Spleen (tissue), 11 donors: ENCODE measurements at regions not wholly inside any gene's neighbourhood (a gene's known extent, or its start where the extent isn't known, plus 50 kb on each side); places are given as distances from the start of the nearest gene placed in this dataset.

Source experiments
- DNase-seq: peaks from one replicate; pipeline ENCODE4 v3.0.0-alpha.2; 2020
- H3K27ac ChIP-seq, 8 donors: fragments of 200-600 bp; sonication (generic) in 7 of 8; 1 replicate in 4 of 8; 2 replicates in 4 of 8; pipeline versions ENCODE4 v1.5.0 to v1.8.0; 2016 to 2021; ENCODE audit warnings: inconsistent platforms in 4 of 8, mild to moderate bottlenecking in 4 of 8, moderate library complexity in 1 of 8
- H3K27me3 ChIP-seq, 7 donors: fragments of 200-600 bp; sonication (generic) in 6 of 7; replicated peaks in 1 of 7; 1 replicate in 4 of 7; 2 replicates in 3 of 7; pipeline versions ENCODE4 v1.5.0 to v1.8.0; 2016 to 2021; ENCODE audit warnings: inconsistent platforms in 3 of 7, mild to moderate bottlenecking in 1 of 7
- H3K36me3 ChIP-seq, 6 donors: fragments of 200-600 bp; sonication (generic) in 5 of 6; 1 replicate in 4 of 6; 2 replicates in 2 of 6; pipeline versions ENCODE4 v1.5.0 to v1.8.0; 2016 to 2021; ENCODE audit warnings: inconsistent platforms in 2 of 6
- H3K4me1 ChIP-seq, 6 donors: fragments of 200-600 bp; sonication (generic) in 5 of 6; 1 replicate in 3 of 6; 2 replicates in 3 of 6; pipeline versions ENCODE4 v1.5.0 to v1.8.0; 2016 to 2021; ENCODE audit warnings: inconsistent platforms in 3 of 6
- H3K4me3 ChIP-seq, 8 donors: fragments of 200-600 bp; sonication (generic) in 7 of 8; 1 replicate in 4 of 8; 2 replicates in 4 of 8; pipeline versions ENCODE4 v1.5.0 to v1.8.0; 2016 to 2021; ENCODE audit warnings: inconsistent platforms in 4 of 8, mild to moderate bottlenecking in 4 of 8, moderate library complexity in 2 of 8
- H3K9me3 ChIP-seq, 8 donors: fragments of 200-600 bp; sonication (generic) in 7 of 8; 1 replicate in 4 of 8; 2 replicates in 4 of 8; pipeline versions ENCODE4 v1.5.0 to v1.8.0; 2016 to 2021; ENCODE audit warnings: inconsistent platforms in 4 of 8
- CTCF ChIP-seq, 11 experiments: fragments of 200-600 bp in 7 of 11; fragments of 450-650 bp in 4 of 11; sonication (generic) in 4 of 11; IDR thresholded peaks in 8 of 11; conservative IDR thresholded peaks in 3 of 11; 1 replicate in 7 of 11; 2 replicates in 4 of 11; pipeline versions ENCODE4 v1.4.0 to v1.8.0; 2016 to 2021; ENCODE audit warnings: antibody characterized with exemption in 11 of 11, inconsistent platforms in 4 of 11, mild to moderate bottlenecking in 1 of 11
- POLR2A ChIP-seq, 3 donors: fragments of 450-650 bp; IDR thresholded peaks; one replicate each; pipeline ENCODE4 v1.5.1; 2017; ENCODE audit warnings: antibody characterized with exemption in 3 of 3, mild to moderate bottlenecking in 1 of 3
- POLR2AphosphoS5 ChIP-seq, 3 donors: sonication (generic); formaldehyde crosslinking; IDR thresholded peaks; one replicate each; pipeline ENCODE4 v1.5.1; 2017; ENCODE audit warnings: antibody characterized with exemption in 3 of 3
- WGBS, 5 donors: extraction: QIAGEN DNeasy Blood & Tissue Kit in 3 of 5; methylation state at CpG; one replicate each; pipeline versions ENCODE4 v1.1.5 to v1.1.7; 2013 to 2018; 5-methylcytosine and 5-hydroxymethylcytosine counted together
- intact Hi-C: fragments of 100-400 bp; cut with DNase I; formaldehyde crosslinking; loops from one replicate; pipeline ENCODE4 v1.15.0; 2023; ENCODE audit warnings: low total_unique reads
- donor health status: healthy with polysubstance abuse.
- donor health status: DM: no; HTN: no; CAD: no; lungs with moderate emphysema.
- donor health status: DM: no; HTN: no; CAD: no.
- donor health status: Bipolar disorder and iron deficiency.
- donor health status: healthy.
- donor health status: DM: no; HTN: no; CAD: no.
- donor health status: DM: yes; HTN: yes; CAD: no.

GRCh38 chr2:223114917-223115316 lies 62.9 kb downstream of the KCNE4 start:
- H3K4me3 ChIP-seq = no peak overlapping the region
- H3K4me1 ChIP-seq = no peaks in the 10 kb centered on the region
- H3K36me3 ChIP-seq = no peaks in the 10 kb centered on the region
- WGBS, 5 donors = 88 to 96% (median 94%) methylated on average over 3 of the region's 3 CpGs
- no peaks in the 10 kb centered on the region for H3K27me3 ChIP-seq
- intact Hi-C loops = no loop called here
- no peak for DNase-seq
- no peak overlapping the region for H3K27ac ChIP-seq
- no peaks in the 10 kb centered on the region for H3K9me3 ChIP-seq
- no peak for TF ChIP-seq POLR2A (IDR thresholded peaks at IDR 0.05)
- no peak for TF ChIP-seq POLR2AphosphoS5 (IDR thresholded peaks at IDR 0.05)
- no peak for TF ChIP-seq CTCF (IDR thresholded peaks at IDR 0.05 in 8 of 11, conservative IDR thresholded peaks at IDR 0.05 in 3 of 11)

DNA sequence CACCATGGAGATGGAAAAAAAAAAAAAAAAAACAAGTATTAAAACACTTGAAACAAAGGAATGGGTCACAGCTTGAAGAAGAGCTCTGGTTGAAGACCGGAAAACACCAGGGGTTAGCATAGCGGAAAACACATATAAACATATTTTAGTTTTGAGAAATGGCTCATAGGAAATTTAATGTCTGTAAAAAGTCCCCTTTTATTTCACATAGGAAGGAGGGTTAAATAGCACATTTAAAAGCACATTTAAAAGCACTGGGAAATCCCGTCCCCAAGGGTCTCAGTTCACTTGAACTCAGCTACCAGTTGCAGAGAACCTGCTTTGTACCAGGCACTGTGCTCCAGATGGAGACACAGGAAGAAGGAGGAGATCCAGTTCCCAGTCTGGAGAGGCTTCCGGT lies 65.5 kb downstream of the KCNE4 start:
- intact Hi-C loops = no loop called here
- Histone ChIP-seq H3K27ac (peak overlapping the region in 2 of 8 donors; percentile 22 to 41), H3K9me3 (no peaks in the 10 kb centered on the region), H3K27me3 (no peaks in the 10 kb centered on the region), H3K4me3 (no peak overlapping the region), H3K36me3 (no peaks in the 10 kb centered on the region), H3K4me1 (no peaks in the 10 kb centered on the region)
- no peak for TF ChIP-seq POLR2A (IDR thresholded peaks at IDR 0.05)
- no peak for TF ChIP-seq CTCF (IDR thresholded peaks at IDR 0.05 in 8 of 11, conservative IDR thresholded peaks at IDR 0.05 in 3 of 11)
- TF ChIP-seq POLR2AphosphoS5 (IDR thresholded peaks at IDR 0.05) = no peak
- DNase-seq = no peak
- WGBS, 5 donors = 53 to 73% (median 65%) methylated on average over 4 of the region's 4 CpGs

GRCh38 chr2:223121283-223121682 lies 69.3 kb downstream of the KCNE4 start:
- intact Hi-C loops = no loop called here
- Histone ChIP-seq H3K4me3 (no peak overlapping the region), H3K4me1 (no peaks in the 10 kb centered on the region), H3K36me3 (no peaks in the 10 kb centered on the region), H3K27me3 (no peaks in the 10 kb centered on the region), H3K9me3 (no peaks in the 10 kb centered on the region), H3K27ac (no peak overlapping the region)
- 70 to 86% (median 76%) methylated on average over 1 of the region's 1 CpG for WGBS, 5 donors
- TF ChIP-seq POLR2A (IDR thresholded peaks at IDR 0.05) (no peak), POLR2AphosphoS5 (IDR thresholded peaks at IDR 0.05) (no peak), CTCF (IDR thresholded peaks at IDR 0.05 in 8 of 11, conservative IDR thresholded peaks at IDR 0.05 in 3 of 11) (no peak)
- no peak for DNase-seq

DNA sequence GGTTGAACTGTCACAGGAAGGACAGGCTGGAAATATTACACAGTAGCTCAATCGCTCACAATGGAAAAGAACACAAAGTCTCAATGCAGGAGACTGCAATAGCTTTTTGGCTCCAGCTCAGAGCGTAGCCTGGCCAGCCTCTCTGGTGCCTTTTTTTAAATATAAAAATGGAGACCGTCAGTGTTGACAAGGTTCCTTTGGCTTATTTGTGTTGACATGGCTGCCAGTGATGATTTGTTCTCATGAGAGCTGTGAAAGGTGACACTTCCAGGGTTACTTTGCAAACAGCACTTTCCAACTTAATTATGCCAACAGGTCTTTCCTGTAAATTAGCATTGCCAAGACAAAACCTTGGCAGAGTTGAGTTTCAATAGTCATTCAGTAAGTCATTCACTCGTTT lies 70.8 kb downstream of the KCNE4 start:
- 34 to 74% (median 46%) methylated on average over 4 of the region's 4 CpGs for WGBS, 5 donors
- TF ChIP-seq POLR2A (IDR thresholded peaks at IDR 0.05) = no peak
- DNase-seq = no peak

More for the DNA sequence above, 70.8 kb downstream of the KCNE4 start:
- Histone ChIP-seq H3K36me3 (no peaks in the 10 kb centered on the region), H3K4me3 (no peak overlapping the region), H3K27me3 (no peaks in the 10 kb centered on the region), H3K27ac (peak overlapping the region in 2 of 8 donors; percentile 26 to 55), H3K4me1 (no peaks in the 10 kb centered on the region), H3K9me3 (no peaks in the 10 kb centered on the region)
- intact Hi-C loops = no loop called here
